ENCODE measurements at regions not wholly inside any gene's neighbourhood (a gene's known extent, or its start where the extent isn't known, plus 50 kb on each side); places are given as distances from the start of the nearest gene placed in this dataset.

- TF ChIP-seq POLR2A (IDR thresholded peaks at IDR 0.05) (no peak), CTCF (IDR thresholded peaks at IDR 0.05) (no peak)
Observed at GRCh38 chr5:2592766-2593165, 158.7 kb downstream of the IRX2 start.
